M059J (cell line): ENCODE measurements at regions not wholly inside any gene's neighbourhood (a gene's known extent, or its start where the extent isn't known, plus 50 kb on each side); places are given as distances from the start of the nearest gene placed in this dataset.
A peak's percentile ranks its signal among the peaks of the same experiment; 100 is the strongest.
"Not testable (repeated sequence)": the region's sequence is repeated elsewhere in the genome, so short reads cannot be mapped to it uniquely, and the experiment has no call there.

Experiments used
- DNase-seq: peaks from one replicate; pipeline ENCODE4 v3.0.0-alpha.2; 2012; ENCODE audit warnings: low read depth

- DNase-seq = peak; percentile 6
Measured at GRCh38 chr12:66775871-66776270, 97.0 kb upstream of the GRIP1 start.

- no peak for DNase-seq
Measured at GRCh38 chr12:66776974-66777373, 98.1 kb upstream of the GRIP1 start.

- no peak for DNase-seq
Measured at GRCh38 chr12:66779466-66779865, 100.6 kb upstream of the GRIP1 start.

GRCh38 chr12:66786531-66787308, 107.8 kb upstream of the GRIP1 start:
- no peak for DNase-seq

GRCh38 chr12:66799551-66799950, 120.7 kb upstream of the GRIP1 start:
- DNase-seq = no peak

- DNase-seq = no peak
Measured at GRCh38 chr12:66800046-66800445, 121.2 kb upstream of the GRIP1 start.

GRCh38 chr12:66803930-66804329, 125.1 kb upstream of the GRIP1 start:
- DNase-seq = no peak

- DNase-seq = no peak
Measured at GRCh38 chr12:66804563-66804974, 125.7 kb upstream of the GRIP1 start.

- no peak for DNase-seq
Measured at GRCh38 chr12:66808606-66809005, 129.7 kb upstream of the GRIP1 start.

- DNase-seq = peak; percentile 11
Measured at GRCh38 chr12:66813137-66813892, 134.4 kb upstream of the GRIP1 start.

- no peak for DNase-seq
Measured at GRCh38 chr12:66819587-66819986, 140.7 kb upstream of the GRIP1 start.

- no peak for DNase-seq
Measured at GRCh38 chr12:66822961-66823360, 144.1 kb upstream of the GRIP1 start.

- peak; percentile 81 for DNase-seq
Measured at GRCh38 chr12:66823857-66824570, 145.1 kb upstream of the GRIP1 start.

- not testable (repeated sequence) for DNase-seq
Measured at GRCh38 chr12:66825921-66826320, 147.0 kb upstream of the GRIP1 start.

- no peak for DNase-seq
Measured at GRCh38 chr12:66829660-66830325, 150.9 kb upstream of the GRIP1 start.

GRCh38 chr12:66831495-66831894, 152.6 kb upstream of the GRIP1 start:
- DNase-seq = no peak

GRCh38 chr12:66832997-66833396, 154.1 kb upstream of the GRIP1 start:
- DNase-seq = no peak

- no peak for DNase-seq
Measured at GRCh38 chr12:66836623-66837310, 157.9 kb upstream of the GRIP1 start.

- no peak for DNase-seq
Measured at GRCh38 chr12:66837311-66837627, 158.4 kb upstream of the GRIP1 start.

GRCh38 chr12:66838366-66838765, 159.5 kb upstream of the GRIP1 start:
- DNase-seq = no peak

- no peak for DNase-seq
Measured at GRCh38 chr12:66848967-66849366, 170.1 kb upstream of the GRIP1 start.

GRCh38 chr12:66851134-66851533, 172.3 kb upstream of the GRIP1 start:
- no peak for DNase-seq
